GM21360 (cell line): ENCODE measurements at regions not wholly inside any gene's neighbourhood (a gene's known extent, or its start where the extent isn't known, plus 50 kb on each side); places are given as distances from the start of the nearest gene placed in this dataset.
"Not testable (repeated sequence)": the region's sequence is repeated elsewhere in the genome, so short reads cannot be mapped to it uniquely, and the experiment has no call there.

Source experiments
- ATAC-seq: cut with Tn5 transposase; IDR thresholded peaks from one replicate; pipeline ENCODE4 v1.9.1; 2021; ENCODE audit warnings: mild to moderate bottlenecking, moderate library complexity; ENCODE audit not compliant: unreplicated experiment

DNA sequence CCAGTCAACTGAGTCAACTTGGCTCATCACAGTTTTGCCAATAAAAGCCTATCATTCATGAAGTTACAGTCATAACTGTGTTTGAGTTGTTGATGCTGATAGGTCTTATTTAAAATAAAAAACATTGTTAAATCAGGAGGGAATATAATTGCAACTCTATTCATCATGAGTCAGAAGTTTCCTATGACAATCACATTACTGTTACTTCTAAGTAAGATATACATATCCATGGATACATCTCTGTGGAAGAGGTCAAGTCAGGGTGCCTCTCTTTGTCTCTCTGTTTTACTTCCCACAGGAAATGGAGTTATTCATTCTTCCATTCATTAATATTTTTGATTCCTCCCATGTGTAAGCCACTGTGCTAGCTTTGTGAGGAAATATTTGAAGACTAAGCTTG lies 2015.4 kb upstream of the WWC1 start:
- ATAC-seq, result no peak

DNA sequence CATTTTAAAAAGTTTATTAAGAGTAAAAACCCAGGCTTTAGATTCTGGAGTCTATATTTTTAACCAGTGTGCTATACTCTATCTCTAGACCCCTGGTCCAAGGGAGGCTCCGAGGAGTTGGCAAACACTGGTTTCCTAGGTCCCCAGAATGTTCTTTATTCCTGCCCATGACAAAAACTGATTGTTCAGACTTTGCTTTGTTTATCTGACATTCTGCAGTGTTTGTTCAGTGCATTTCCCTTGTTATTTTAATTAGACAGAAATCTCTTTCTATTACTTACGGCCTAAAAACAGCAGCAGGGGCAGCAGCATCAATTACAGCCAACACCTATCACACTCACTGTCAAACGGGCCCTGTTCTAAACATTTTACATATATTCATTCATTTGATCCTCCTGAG lies 2011.6 kb upstream of the WWC1 start:
- ATAC-seq, result no peak

DNA sequence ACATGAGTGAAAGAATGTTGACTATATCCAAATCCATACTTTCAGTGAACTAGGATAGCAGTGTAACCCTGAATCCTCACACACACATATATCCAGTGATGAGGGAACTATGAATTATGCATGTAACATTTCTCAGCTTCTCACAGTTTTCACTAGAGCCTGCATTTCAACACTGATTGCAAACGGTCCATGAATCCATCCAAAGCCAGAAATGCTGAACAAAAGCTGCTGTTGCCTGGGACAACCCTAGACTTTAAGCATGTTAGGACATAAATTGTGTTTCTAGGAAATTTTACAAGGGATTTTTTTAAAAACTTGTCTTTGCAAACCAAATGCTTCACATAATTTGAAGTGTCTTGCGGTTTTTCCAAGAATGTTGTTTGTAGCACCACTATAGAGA lies 2010.0 kb upstream of the WWC1 start:
- ATAC-seq, result no peak

DNA sequence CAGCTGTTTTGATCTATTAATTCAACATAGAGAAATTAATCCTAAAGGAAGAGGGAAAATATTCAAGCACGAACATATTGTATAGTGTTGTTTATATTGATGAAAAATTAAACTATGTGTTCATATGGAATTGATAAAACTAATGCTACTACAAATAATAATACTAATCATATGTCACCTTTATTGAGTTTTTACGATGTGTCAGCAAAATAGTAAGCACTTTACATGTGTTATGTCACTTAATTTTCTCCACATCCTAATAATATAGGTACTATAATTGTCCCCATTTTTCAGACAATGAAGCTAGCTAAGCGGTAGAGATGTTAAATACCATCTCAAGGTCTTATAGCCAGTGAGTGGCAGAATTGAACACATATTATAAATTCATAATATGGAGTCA lies 2008.5 kb upstream of the WWC1 start:
- ATAC-seq, result no peak

DNA sequence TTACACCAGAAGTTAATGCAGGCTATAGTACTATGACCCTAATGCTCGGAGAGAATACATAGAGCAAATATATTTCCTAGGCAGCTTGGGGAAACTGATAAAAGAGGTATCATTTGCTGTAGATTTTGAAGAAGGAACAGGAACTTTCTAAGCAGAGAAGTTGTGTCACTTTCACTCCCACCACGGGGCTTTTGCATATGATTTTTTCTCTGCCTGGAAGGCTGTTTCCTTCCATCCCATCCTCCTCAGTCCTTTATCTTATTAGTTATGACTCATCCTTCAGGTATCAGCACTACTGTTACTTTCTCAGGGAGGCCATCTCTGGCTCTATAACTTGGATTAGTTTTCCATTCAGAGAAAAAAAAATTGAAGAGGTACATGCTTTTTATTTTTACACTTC lies 2006.1 kb upstream of the WWC1 start:
- ATAC-seq, result no peak

DNA sequence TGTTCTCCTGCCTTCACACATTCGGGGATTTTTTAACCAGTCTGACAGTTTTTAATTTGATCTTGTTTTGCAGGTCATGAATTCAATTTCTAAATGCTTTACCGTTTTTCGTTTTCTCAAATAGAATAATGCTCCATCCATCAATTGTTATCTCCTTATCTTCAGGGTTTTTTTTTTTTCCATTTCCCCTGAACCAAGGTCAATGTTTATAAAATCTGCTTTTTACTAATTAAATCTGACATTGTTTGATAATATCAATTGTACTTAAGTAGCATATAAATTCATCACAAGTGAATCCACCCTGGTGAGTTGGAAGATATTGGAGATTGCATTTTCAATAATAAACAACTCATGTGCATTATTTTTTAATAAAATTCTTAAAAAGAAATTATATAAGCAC lies 2004.6 kb upstream of the WWC1 start:
- ATAC-seq, result no peak

DNA sequence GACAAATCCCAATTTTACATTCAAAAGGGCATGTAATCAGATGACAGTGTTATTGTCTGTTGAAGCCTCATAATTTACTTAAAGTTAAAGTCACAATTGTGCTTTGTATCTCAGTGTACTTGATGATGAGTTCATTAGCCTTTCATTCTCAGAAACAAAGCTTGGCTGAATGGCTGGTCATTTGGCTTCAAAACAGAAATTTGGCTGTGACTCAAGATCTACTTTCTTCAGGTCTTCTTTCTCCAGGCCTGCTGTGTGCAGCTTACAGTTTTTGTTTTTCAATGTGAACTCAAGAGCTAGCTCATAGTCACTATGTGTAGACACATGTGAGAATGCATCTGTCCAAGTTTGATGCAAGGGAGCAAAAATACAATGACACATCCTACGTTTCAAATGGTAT lies 2003.6 kb upstream of the WWC1 start:
- no peak for ATAC-seq

DNA sequence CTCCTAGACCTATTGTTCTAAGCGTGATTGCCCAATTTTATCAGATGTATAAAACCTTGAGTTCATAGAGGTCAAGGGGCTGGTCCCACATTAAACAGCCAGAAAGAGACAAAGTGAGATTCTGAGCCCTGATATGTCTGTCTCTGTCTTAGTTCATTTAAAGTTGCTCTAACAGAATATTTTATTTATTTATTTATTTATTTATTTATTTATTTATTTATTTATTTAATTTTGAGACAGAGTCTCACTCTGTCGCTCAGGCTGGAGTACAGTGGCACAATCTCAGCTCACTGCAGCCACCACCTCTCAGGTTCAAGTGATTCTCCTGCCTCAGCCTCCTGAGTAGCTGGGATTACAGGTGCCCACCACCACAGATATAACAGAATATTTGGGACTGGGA lies 1999.6 kb upstream of the WWC1 start:
- not testable (repeated sequence) for ATAC-seq

DNA sequence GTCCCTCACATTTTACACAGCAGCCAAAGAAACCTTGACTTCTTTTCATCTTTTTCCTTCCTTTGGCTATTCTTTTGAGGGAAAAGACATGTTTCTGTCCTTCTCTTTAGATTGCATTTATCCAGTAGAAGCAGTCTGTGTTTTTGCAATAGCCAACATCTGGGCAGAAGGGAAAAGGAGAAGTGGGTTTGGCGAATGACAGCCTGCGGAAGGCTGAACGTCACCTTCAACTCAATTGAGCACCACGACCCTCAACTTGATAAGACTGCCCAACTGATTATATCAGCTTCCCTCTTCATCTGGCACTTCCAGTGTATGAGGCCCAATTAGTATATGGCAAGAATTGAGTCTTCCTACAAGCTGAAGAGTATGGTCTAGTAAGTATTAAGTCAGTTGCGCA lies 1997.6 kb upstream of the WWC1 start:
- no peak for ATAC-seq

DNA sequence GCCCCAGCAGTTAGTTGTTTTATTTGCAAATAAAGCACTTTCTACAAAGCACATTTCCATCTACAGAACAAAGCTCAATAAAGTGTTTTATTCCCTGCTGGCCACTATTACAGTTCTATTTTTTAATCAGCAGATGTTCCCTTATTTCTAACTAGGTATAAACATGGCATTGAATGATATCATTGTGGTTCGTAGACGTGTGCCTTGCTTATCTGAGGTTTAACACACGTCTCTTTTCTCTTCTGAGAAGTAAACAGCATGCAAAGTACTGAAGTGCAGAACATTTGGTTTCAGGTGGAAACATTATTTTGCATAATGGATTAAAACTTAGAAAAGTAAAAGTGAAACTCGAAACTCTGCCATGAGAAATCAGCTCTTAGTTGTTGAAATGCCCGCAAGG lies 1989.3 kb upstream of the WWC1 start:
- no peak for ATAC-seq

DNA sequence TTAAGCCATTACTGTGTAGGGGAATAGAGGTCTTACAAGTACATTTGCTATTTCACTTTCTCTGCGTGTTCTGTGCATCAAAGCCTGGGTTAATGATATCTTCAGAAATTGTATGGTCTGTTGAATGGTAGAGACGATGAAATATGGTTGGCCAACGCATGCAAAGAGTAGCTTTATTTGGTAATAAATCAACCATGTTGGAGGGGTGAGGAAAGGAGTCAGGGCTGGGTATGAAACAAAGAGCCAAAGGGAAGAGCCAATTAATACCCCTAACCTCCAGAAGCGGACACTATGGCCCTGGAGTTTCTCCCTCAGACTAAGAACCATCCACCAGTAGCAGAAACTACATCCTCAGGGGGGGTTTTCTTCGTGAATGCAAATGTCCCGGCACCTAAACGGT lies 1974.0 kb upstream of the WWC1 start:
- ATAC-seq, result no peak

DNA sequence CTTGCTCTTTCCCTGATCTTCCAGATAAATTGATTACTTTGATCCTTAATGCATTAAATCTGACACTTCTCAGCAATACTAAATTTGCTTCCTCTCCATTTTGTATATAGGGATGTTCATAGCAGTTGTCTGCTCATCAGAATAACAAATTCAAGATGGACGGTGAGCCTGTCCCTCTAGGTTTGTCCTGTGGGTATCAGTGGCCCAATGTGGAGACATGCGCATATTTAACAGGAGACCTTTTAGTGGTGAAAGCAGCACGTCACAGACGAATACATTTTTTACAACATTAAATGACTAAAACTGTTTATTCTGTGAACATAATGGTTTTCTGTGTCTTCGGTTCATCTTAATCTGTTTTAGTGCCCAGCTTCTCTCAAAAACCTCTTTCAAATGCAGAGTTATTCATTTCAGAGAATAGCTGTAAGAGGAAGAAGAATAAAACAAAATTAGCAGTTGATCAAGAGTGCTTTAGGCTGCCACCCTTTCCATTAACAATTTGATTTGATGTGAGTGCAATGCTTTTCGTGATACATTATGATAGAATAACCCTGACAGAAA lies 1970.4 kb upstream of the WWC1 start:
- no peak for ATAC-seq

DNA sequence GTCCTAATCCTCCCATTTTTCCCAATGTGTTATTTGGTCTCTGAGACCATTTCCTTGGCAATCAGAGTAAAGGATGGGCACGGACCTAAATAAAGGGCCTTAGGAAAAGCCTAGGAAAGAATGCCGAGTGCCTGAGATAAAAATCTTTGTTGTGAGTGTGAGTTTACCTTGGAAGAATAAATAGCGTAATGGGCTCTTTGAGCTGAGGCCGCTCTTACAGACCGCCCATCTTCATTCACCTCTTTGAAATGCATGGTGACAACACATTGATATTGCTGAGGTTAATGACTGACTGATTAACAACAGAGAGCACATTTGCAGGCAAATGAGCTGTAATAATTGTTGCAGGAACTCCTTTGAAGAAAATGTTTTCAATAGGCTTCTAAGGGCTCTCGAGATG lies 1967.1 kb upstream of the WWC1 start:
- no peak for ATAC-seq

DNA sequence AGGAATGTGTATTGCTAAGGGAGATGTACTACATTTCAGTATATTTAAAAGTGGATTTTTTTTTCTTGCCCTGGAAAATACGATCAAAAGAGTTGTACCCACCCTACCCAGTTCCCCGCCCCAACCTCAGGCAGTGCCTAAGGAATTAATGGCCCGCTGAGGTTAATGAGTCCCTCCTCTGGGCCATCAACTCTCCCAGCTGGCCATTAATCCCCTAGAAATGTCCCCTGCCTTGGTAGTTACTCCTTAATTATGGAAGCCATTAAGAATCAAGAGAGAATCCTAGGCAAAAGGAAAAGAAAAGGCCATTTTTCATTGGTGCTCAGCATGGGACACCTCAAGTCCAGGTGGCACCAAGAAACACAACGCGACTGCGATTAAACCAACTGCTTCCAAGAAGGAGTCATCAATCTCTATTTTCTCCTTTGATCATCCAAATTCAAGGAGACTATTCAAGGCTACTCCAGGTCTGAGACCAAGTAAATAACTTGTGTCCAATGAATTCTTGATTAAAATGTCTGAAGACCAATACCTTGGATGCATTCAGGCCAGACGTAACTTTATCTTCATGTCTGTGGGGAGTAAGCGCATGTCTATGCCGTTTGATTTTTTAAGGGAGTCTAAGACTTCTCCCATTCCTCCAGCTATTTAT lies 1962.2 kb upstream of the WWC1 start:
- ATAC-seq, result no peak

DNA sequence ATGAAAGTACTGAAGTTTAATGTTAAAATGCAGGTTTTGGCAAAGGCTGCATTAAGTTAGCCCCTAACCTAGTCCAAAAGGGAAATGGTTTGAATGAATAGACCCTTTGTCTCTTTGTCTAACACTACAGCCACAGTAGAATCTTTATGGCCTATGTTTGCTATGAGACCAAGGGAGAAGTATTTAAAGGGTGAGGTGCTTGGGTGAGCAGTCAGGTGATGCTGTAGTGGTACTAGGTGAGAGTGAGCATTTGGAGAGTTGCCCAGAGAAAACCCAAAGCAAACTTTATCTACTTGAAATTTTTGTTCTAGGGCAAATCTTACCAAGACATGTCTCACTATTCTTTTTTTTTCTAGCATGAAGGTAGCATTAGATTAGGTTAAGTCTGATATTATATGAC lies 1961.4 kb upstream of the WWC1 start:
- no peak for ATAC-seq

DNA sequence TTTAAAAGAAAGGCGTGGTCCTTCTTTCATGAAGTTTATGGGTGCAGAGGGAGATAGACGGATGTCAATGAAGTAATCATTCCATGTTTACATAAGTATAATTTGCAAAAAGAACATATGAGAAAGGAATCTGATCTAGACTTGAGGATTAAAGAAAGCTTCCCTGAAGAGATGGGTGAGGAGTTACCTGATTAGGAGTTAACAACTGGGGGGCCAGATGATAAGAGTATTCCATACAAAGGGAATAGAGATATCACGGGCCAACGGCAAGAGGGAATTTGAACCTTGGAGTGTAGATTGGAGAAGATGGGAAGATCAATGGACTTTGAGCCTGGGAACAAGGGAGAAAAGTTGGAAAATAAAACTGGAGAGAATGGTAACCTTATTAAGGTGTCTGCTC lies 1959.9 kb upstream of the WWC1 start:
- ATAC-seq, result no peak

DNA sequence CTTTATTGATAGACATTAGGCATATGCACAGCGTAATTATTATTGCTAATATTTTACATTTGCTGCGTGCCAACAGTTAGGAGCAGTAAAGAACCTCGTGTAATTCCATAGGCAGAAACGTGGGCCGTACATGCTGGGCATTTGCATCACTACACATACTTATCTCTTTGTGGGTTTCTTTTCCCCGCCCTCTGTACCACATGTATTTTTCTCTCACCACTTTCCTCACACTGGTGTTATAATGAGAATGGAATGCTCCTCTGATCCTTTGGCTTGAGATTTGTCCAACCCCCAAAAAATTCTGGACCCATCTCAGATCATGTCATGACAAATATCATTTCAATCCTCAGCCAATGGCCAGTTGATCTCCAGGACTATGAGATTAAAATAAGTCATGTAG lies 1952.6 kb upstream of the WWC1 start:
- ATAC-seq, result no peak

DNA sequence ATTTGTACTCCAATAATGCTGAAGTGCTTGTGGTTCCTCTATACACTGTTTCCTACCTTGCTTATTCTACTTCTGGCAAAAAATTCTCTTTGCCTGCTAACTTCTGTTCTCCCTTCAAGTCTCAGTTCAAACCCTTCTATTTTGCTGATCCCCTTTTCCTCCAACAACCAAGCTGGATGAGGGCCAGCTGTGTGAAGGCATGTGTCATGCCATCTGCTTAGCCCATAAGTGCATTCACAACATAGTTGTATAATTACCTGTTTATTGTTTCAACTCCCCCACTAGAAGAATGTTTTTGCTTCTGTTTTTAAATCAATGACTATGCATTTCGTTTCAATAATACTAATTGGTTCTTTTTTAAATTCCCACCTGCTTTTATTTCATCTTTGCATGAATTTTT lies 1951.4 kb upstream of the WWC1 start:
- no peak for ATAC-seq

DNA sequence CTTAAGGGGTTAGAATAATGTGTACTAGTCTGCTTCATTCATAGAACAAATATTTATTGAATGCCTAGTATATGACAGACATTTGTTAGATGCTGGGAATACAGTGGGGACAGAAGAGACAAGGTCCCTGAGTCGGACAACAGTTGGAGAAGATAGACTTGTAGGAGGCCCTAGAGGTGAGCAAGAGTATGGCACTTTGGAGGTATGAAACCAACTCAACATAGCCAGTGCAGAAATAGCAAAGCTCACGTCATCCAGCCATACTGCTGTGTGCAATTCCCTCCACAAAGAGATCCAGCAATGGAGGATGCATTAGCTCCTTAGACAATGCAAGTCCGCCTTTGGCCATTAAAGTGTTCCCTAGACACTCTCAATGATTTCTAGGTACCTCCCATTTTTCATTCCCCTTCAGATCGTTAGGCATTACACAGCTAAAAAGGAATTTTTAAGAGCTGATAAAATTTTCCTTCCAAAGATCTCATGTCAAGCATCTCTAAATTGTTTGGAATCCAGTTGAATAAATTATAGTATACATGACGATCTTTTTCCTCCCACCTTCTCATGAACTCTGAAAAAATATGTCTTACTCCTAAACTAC lies 1949.6 kb upstream of the WWC1 start:
- peak; percentile 63 for ATAC-seq

DNA sequence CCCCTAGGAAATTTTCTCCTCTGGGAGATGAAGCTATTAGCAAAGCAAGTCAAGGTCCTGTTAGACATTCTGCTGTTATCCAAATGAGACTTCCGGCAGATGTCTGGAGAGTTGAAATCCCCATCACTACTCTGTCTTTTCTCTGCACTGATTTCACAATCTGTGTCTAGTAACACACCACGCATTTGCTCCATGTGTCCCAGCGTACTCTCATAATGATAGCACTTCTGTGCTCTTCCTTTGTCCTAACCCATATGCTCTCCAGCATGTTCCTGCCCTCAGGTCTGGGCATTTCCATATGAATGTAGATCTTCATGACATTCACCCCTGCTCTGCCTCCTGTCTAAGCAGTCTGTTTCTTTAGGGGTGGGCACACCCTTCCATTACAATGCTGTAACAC lies 1949.0 kb upstream of the WWC1 start:
- ATAC-seq, result no peak

DNA sequence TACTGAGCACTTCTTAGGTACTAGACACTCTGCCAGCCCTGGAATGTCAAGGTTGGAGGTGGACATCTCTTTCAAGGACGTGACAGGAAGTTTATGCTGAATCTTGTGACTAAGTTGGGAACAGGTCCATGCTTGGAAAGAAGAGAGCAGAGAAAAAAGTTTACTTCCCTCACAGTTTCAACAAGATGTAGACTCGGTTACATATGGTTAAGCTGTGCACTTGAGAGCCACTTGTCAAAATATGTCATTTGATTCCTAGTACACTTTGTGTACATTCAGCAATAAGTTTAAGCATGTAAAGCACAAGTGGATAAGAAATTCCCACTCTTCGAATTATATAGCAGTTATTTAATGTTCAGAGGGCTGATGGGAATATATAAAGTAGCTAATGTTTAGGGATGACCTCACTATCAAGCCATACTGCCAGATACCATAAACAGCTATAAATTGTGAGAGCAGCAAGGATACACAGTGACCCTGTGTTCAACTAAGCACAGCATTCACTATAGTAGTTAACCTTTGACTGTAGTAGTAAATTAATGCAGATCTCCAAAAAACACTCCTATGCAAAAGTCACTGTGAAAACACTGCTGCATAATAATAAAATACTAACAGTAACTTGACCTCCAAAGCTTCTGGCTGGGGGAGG lies 1944.6 kb upstream of the WWC1 start:
- no peak for ATAC-seq

DNA sequence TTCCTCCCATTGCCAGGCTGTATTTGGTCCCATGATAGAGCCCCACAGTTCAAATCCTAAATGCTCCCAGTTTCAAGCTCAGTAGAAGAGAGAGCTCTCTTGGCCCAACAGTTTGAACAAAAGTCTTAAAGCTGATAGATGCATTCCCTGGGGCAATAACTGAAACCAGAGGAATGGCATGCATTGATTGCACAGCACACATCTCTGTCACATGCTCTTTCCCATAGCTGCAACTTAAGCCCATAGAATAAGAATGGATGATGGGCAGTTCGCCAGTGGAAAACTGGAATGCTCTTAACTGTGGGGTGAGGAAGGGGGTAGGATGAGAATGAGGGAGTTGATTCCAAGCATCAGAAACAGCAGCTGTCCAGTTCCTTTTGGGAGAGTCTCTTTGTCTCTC lies 1942.4 kb upstream of the WWC1 start:
- ATAC-seq, result no peak
